HEK293 (cell line): ENCODE measurements at regions not wholly inside any gene's neighbourhood (a gene's known extent, or its start where the extent isn't known, plus 50 kb on each side); places are given as distances from the start of the nearest gene placed in this dataset.

Source experiments
- CTCF ChIA-PET: fragments of 350-600 bp; formaldehyde crosslinking; extraction: SDS; loops from one replicate; lab custom pipeline; 2021; ENCODE audit warnings: antibody characterized with exemption; lab: Yijun Ruan, JAX
- POLR2A ChIA-PET: fragments of 300-600 bp; formaldehyde crosslinking; extraction: SDS; loops from one replicate; lab custom pipeline; 2020; ENCODE audit warnings: antibody characterized with exemption, inconsistent platforms; lab: Yijun Ruan, JAX
- H3K27ac ChIP-seq: fragments of 200-500 bp; sonication (Bioruptor generic); 2 replicates; pipeline ENCODE4 v1.5.1; 2014; ENCODE audit warnings: low read depth, low read length, control low read depth, inconsistent platforms; ENCODE audit errors: extremely low read depth
- H3K36me3 ChIP-seq, 2 experiments: fragments of 200-500 bp in 1 of 2; sonication (Bioruptor generic) in 1 of 2; 1 replicate in 1 of 2; 2 replicates in 1 of 2; pipeline ENCODE4 v1.5.1; 2014 to 2017; ENCODE audit warnings: inconsistent platforms in 2 of 2, low read length in 2 of 2; ENCODE audit not compliant: control insufficient read depth in 2 of 2, insufficient read depth in 1 of 2
- H3K4me1 ChIP-seq: fragments of 200-500 bp; sonication (Bioruptor generic); 2 replicates; pipeline ENCODE4 v1.5.1; 2014; ENCODE audit warnings: mild to moderate bottlenecking, low read length, inconsistent platforms; ENCODE audit not compliant: control insufficient read depth, insufficient read depth
- H3K4me3 ChIP-seq: 2 replicates; pipeline ENCODE4 v1.5.1; 2011; ENCODE audit warnings: low read depth, mild to moderate bottlenecking, control low read depth, low read length, moderate library complexity
- H3K9me3 ChIP-seq: fragments of 200-500 bp; sonication (Bioruptor generic); 2 replicates; pipeline ENCODE4 v1.5.1; 2014; ENCODE audit warnings: low read depth, low read length, inconsistent platforms; ENCODE audit not compliant: control insufficient read depth, insufficient read depth
- GLIS1 ChIP-seq: fragments of 450-650 bp; formaldehyde crosslinking; IDR thresholded peaks from 2 replicates; pipeline ENCODE4 v1.5.1; 2016; ENCODE audit warnings: missing biosample characterization, missing genetic modification characterization
- KLF16 ChIP-seq: fragments of 450-650 bp; formaldehyde crosslinking; IDR thresholded peaks from 2 replicates; pipeline ENCODE4 v1.5.1; 2017; ENCODE audit warnings: missing biosample characterization, missing genetic modification characterization
- ZBTB7A ChIP-seq: fragments of 450-650 bp; formaldehyde crosslinking; IDR thresholded peaks from 2 replicates; pipeline ENCODE4 v1.5.1; 2016; ENCODE audit warnings: low read depth, missing biosample characterization, missing genetic modification characterization
- ZFP41 ChIP-seq: fragments of 450-650 bp; formaldehyde crosslinking; IDR thresholded peaks from 2 replicates; pipeline ENCODE4 v1.5.1; 2016; ENCODE audit warnings: missing biosample characterization, missing genetic modification characterization, borderline replicate concordance
- ZNF132 ChIP-seq: fragments of 450-650 bp; formaldehyde crosslinking; IDR thresholded peaks from 2 replicates; pipeline ENCODE4 v1.5.1; 2017; ENCODE audit warnings: missing biosample characterization, missing genetic modification characterization, borderline replicate concordance
- ZNF140 ChIP-seq: fragments of 450-650 bp; formaldehyde crosslinking; IDR thresholded peaks from 2 replicates; pipeline ENCODE4 v1.5.1; 2016; ENCODE audit warnings: missing biosample characterization, missing genetic modification characterization
- ZNF2 ChIP-seq: fragments of 450-650 bp; formaldehyde crosslinking; IDR thresholded peaks from 2 replicates; pipeline ENCODE4 v1.5.1; 2016; ENCODE audit warnings: missing biosample characterization, missing genetic modification characterization
- ZNF202 ChIP-seq: fragments of 450-650 bp; formaldehyde crosslinking; IDR thresholded peaks from 2 replicates; pipeline ENCODE4 v1.5.1; 2016; ENCODE audit warnings: missing biosample characterization, missing genetic modification characterization, borderline replicate concordance
- ZNF214 ChIP-seq: fragments of 450-650 bp; formaldehyde crosslinking; IDR thresholded peaks from 2 replicates; pipeline ENCODE4 v1.5.1; 2017; ENCODE audit warnings: missing biosample characterization, mild to moderate bottlenecking, missing genetic modification characterization, borderline replicate concordance
- ZNF548 ChIP-seq: fragments of 450-650 bp; formaldehyde crosslinking; IDR thresholded peaks from 2 replicates; pipeline ENCODE4 v1.5.1; 2016; ENCODE audit warnings: missing biosample characterization, missing genetic modification characterization
- ZNF571 ChIP-seq: fragments of 450-650 bp; formaldehyde crosslinking; IDR thresholded peaks from 2 replicates; pipeline ENCODE4 v1.5.0; 2017; ENCODE audit warnings: missing biosample characterization, missing genetic modification characterization
- ZNF777 ChIP-seq: fragments of 450-650 bp; formaldehyde crosslinking; IDR thresholded peaks from 2 replicates; pipeline ENCODE4 v1.5.1; 2017; ENCODE audit warnings: missing biosample characterization, missing genetic modification characterization, borderline replicate concordance
- ZNF843 ChIP-seq: fragments of 450-650 bp; formaldehyde crosslinking; IDR thresholded peaks from 2 replicates; pipeline ENCODE4 v1.5.1; 2016; ENCODE audit warnings: missing biosample characterization, missing genetic modification characterization
- TF ChIP-seq, protein P1 (sequence below): fragments of 450-650 bp; formaldehyde crosslinking; conservative IDR thresholded peaks from 2 replicates; pipeline ENCODE4 v1.5.1; 2016; ENCODE audit warnings: low read depth, missing biosample characterization, missing genetic modification characterization
- TF ChIP-seq, protein P2 (sequence below): fragments of 450-650 bp; formaldehyde crosslinking; IDR thresholded peaks from 2 replicates; pipeline ENCODE4 v1.5.1; 2016; ENCODE audit warnings: missing biosample characterization, missing genetic modification characterization, low read depth

DNA sequence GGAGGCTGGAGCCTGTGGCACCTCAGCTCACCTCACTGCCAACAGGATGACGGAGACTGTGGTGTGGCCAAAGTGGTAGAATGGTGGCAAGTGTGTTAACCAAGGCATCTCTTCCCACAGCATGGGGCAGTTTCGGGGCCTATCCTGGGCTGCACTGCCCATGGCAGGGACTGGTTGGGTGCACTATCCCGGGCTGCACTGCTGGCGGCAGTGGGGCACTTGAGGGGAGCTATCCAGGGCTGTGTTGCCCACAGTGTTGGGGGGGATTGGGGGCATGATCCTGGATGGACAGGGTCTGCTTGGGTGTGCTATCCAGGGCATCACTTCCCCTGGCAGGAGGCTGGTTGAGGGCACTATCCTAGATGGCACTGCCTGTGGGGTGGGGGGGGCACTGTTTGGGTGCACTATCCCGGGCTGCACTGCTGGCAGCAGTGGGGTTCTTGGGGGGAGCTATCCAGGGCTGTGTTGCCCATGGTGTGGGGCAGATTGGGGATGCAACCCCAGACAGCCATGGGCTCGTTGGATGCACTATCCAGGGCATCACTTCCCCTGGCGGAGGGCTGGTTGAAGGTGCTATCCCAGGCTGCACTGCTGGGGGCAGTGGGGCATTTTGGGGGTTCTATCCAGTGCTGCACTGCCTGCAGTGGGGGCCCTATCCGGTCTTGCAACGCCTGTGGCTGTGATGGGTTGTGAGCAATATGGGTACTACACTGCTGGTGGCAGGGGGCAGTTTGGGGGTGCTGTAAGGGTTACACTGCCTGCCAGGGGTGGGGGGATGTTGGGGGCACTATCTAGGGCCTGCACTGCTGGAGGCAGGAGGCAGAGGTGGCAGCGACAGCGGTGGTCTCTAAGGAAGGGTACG is 129.7 kb downstream of the ZNF248 start:
- Histone ChIP-seq H3K27ac (no peak overlapping the region), H3K4me3 (no peak overlapping the region), H3K9me3 (no peaks in the 10 kb centered on the region), H3K4me1 (no peaks in the 10 kb centered on the region), H3K36me3 (no peaks in the 10 kb centered on the region)
- POLR2A ChIA-PET: no interaction called here
- CTCF ChIA-PET: no interaction called here
- TF ChIP-seq ZNF202 (tag by site-specific recombination) (no peak), ZNF2 (tag by site-specific recombination) (no peak), ZBTB7A (tag by site-specific recombination) (no peak), ZNF214 (tag by site-specific recombination) (no peak), ZNF132 (no peak), KLF16 (no peak), ZNF843 (no peak), ZNF571 (tag by site-specific recombination) (no peak), ZFP41 (tag by site-specific recombination) (no peak)
- TF ChIP-seq, protein P1, sequence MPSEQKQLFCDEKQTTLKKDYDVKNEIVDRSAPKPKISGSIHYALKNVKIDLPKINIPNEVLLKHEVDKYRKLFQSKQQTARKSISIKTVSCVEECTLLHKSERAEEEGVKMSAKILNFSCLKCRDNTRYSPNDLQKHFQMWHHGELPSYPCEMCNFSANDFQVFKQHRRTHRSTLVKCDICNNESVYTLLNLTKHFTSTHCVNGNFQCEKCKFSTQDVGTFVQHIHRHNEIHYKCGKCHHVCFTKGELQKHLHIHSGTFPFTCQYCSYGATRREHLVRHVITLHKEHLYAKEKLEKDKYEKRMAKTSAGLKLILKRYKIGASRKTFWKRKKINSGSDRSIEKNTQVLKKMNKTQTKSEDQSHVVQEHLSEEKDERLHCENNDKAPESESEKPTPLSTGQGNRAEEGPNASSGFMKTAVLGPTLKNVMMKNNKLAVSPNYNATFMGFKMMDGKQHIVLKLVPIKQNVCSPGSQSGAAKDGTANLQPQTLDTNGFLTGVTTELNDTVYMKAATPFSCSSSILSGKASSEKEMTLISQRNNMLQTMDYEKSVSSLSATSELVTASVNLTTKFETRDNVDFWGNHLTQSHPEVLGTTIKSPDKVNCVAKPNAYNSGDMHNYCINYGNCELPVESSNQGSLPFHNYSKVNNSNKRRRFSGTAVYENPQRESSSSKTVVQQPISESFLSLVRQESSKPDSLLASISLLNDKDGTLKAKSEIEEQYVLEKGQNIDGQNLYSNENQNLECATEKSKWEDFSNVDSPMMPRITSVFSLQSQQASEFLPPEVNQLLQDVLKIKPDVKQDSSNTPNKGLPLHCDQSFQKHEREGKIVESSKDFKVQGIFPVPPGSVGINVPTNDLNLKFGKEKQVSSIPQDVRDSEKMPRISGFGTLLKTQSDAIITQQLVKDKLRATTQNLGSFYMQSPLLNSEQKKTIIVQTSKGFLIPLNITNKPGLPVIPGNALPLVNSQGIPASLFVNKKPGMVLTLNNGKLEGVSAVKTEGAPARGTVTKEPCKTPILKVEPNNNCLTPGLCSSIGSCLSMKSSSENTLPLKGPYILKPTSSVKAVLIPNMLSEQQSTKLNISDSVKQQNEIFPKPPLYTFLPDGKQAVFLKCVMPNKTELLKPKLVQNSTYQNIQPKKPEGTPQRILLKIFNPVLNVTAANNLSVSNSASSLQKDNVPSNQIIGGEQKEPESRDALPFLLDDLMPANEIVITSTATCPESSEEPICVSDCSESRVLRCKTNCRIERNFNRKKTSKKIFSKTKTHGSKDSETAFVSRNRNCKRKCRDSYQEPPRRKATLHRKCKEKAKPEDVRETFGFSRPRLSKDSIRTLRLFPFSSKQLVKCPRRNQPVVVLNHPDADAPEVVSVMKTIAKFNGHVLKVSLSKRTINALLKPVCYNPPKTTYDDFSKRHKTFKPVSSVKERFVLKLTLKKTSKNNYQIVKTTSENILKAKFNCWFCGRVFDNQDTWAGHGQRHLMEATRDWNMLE (tag by site-specific recombination): no peak
- TF ChIP-seq, protein P2, sequence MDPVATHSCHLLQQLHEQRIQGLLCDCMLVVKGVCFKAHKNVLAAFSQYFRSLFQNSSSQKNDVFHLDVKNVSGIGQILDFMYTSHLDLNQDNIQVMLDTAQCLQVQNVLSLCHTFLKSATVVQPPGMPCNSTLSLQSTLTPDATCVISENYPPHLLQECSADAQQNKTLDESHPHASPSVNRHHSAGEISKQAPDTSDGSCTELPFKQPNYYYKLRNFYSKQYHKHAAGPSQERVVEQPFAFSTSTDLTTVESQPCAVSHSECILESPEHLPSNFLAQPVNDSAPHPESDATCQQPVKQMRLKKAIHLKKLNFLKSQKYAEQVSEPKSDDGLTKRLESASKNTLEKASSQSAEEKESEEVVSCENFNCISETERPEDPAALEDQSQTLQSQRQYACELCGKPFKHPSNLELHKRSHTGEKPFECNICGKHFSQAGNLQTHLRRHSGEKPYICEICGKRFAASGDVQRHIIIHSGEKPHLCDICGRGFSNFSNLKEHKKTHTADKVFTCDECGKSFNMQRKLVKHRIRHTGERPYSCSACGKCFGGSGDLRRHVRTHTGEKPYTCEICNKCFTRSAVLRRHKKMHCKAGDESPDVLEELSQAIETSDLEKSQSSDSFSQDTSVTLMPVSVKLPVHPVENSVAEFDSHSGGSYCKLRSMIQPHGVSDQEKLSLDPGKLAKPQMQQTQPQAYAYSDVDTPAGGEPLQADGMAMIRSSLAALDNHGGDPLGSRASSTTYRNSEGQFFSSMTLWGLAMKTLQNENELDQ: no peak

DNA sequence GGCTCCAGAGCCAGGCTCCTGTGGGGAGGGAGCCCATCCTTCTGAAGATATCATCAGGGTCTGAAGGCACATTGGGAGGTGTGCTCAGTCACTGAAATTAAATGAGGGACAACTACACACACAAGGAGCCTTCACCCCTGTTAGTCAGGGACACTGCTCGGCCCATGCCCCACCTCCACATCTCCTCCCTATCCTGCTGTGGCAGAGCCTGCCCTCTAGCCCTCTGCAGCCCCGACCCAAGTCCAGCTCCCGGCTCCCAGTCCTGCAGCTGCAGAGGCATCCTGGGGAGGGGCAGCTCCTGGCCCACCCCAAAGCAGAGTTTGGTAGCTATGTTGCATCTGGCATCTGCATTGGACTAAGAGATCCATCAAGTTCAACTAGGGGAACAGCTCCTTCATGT is 136.3 kb downstream of the ZNF248 start:
- POLR2A ChIA-PET: no interaction called here
- Histone ChIP-seq H3K4me3 (no peak overlapping the region), H3K27ac (no peak overlapping the region), H3K4me1 (no peaks in the 10 kb centered on the region), H3K9me3 (no peaks in the 10 kb centered on the region), H3K36me3 (no peaks in the 10 kb centered on the region)
- TF ChIP-seq ZNF548: no peak
- no peak for TF ChIP-seq ZNF140
- no peak for TF ChIP-seq ZNF777 (tag by site-specific recombination)
- no peak for TF ChIP-seq GLIS1 (tag by site-specific recombination)
- CTCF ChIA-PET: no interaction called here
